GM23248 (cell line): ENCODE measurements at regions not wholly inside any gene's neighbourhood (a gene's known extent, or its start where the extent isn't known, plus 50 kb on each side); places are given as distances from the start of the nearest gene placed in this dataset.

Experiments
- DNase-seq: peaks from one replicate; pipeline ENCODE4 v3.0.0-alpha.2; 2015
- H2AFZ ChIP-seq: fragments of 200-600 bp; sonication (generic); 2 replicates; pipeline ENCODE4 v1.6.1; 2016; ENCODE audit warnings: antibody characterized with exemption
- H3F3A ChIP-seq: fragments of 200-600 bp; sonication (generic); 2 replicates; pipeline ENCODE4 v1.6.1; 2016; ENCODE audit warnings: mild to moderate bottlenecking, antibody characterized with exemption, mixed run types; ENCODE audit not compliant: insufficient read depth
- H3K27ac ChIP-seq: fragments of 200-600 bp; sonication (generic); 2 replicates; pipeline ENCODE4 v1.5.1; 2016; ENCODE audit warnings: mild to moderate bottlenecking
- H3K27me3 ChIP-seq: fragments of 200-600 bp; sonication (generic); replicated peaks from 2 replicates; pipeline ENCODE4 v1.6.1; 2016; ENCODE audit warnings: mild to moderate bottlenecking; ENCODE audit not compliant: insufficient read depth
- H3K36me3 ChIP-seq: fragments of 200-600 bp; sonication (generic); 2 replicates; pipeline ENCODE4 v1.6.1; 2016; ENCODE audit warnings: low read depth, mild to moderate bottlenecking
- H3K4me1 ChIP-seq: fragments of 200-600 bp; sonication (generic); 2 replicates; pipeline ENCODE4 v1.6.1; 2016; ENCODE audit warnings: mild to moderate bottlenecking; ENCODE audit not compliant: insufficient read depth
- H3K4me2 ChIP-seq: fragments of 200-600 bp; sonication (generic); one replicate; pipeline ENCODE4 v1.6.1; 2016; ENCODE audit warnings: mild to moderate bottlenecking; ENCODE audit not compliant: unreplicated experiment
- H3K4me3 ChIP-seq: fragments of 200-600 bp; sonication (generic); 2 replicates; pipeline ENCODE4 v1.5.1; 2016; ENCODE audit warnings: mild to moderate bottlenecking
- H3K79me2 ChIP-seq: fragments of 200-600 bp; sonication (generic); 2 replicates; pipeline ENCODE4 v1.6.1; 2016; ENCODE audit warnings: mild to moderate bottlenecking; ENCODE audit not compliant: insufficient read depth
- H3K9ac ChIP-seq: fragments of 200-600 bp; sonication (generic); 2 replicates; pipeline ENCODE4 v1.6.1; 2016; ENCODE audit warnings: mild to moderate bottlenecking
- H3K9me2 ChIP-seq: fragments of 200-600 bp; sonication (generic); 2 replicates; pipeline ENCODE4 v1.6.1; 2016; ENCODE audit warnings: mixed run types, mild to moderate bottlenecking, moderate library complexity; ENCODE audit not compliant: insufficient read depth
- H3K9me3 ChIP-seq: fragments of 200-600 bp; sonication (generic); one replicate; pipeline ENCODE4 v1.6.1; 2017; ENCODE audit warnings: low read depth
- H4K20me1 ChIP-seq: fragments of 200-600 bp; sonication (generic); 2 replicates; pipeline ENCODE4 v1.6.0; 2016; ENCODE audit not compliant: insufficient read depth
- EZH2 ChIP-seq: fragments of 200-600 bp; sonication (generic); IDR thresholded peaks from 2 replicates; pipeline ENCODE4 v1.6.1; 2018; ENCODE audit warnings: antibody characterized with exemption, mild to moderate bottlenecking; ENCODE audit not compliant: insufficient read depth, poor library complexity, severe bottlenecking
- EZH2phosphoT487 ChIP-seq: fragments of 200-600 bp; sonication (generic); IDR thresholded peaks from 2 replicates; pipeline ENCODE4 v1.6.1; 2018; ENCODE audit warnings: antibody characterized with exemption, moderate library complexity, mild to moderate bottlenecking, low read depth; ENCODE audit not compliant: insufficient read depth
- WGBS, 2 experiments: methylation state at CpG; one replicate each; pipeline ENCODE4 v1.1.6; 2015 to 2017; ENCODE audit warnings: low lambda C conversion rate in 2 of 2, low coverage in 1 of 2; ENCODE audit errors: missing lambda C conversion rate in 2 of 2; 5-methylcytosine and 5-hydroxymethylcytosine counted together
- in situ Hi-C: fragments of 300-500 bp; cut with MboI; formaldehyde crosslinking; loops from 2 replicates; pipeline ENCODE4 v1.15.0; 2020

DNA sequence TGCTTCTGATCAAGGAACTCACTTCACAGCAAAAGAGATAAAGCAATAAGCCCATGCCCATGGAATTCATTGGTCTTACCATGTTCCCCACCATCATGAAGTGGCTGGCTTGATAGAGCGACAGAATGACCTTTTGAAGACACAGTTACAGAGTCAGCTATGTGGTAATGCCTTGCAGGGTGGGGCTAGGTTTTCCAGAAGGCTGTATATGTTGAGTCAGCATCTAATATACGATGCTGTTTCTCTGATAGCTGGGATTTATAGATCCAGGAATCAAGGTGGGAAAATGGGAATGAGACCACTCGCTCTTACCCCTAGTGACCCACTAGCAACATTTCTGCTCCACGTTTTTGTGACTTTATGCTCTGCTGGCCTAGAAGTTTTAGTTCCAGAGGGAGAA, 220.7 kb upstream of the RSPO3 start:
- Histone ChIP-seq H3K27me3 (no peaks in the 10 kb centered on the region), H3K9me3 (no peaks in the 10 kb centered on the region), H2AFZ (no peak overlapping the region), H3K9ac (no peak overlapping the region), H3K27ac (no peak overlapping the region), H3K4me2 (no peak overlapping the region), H4K20me1 (no peaks in the 10 kb centered on the region), H3K36me3 (no peaks in the 10 kb centered on the region), H3K9me2 (no peaks in the 10 kb centered on the region), H3F3A (no peaks in the 10 kb centered on the region), H3K4me3 (no peak overlapping the region), H3K4me1 (no peaks in the 10 kb centered on the region), H3K79me2 (no peaks in the 10 kb centered on the region)
- in situ Hi-C loops, result no loop called here
- DNase-seq, result no peak
- WGBS, 2 experiments, result 74 to 76% methylated on average over 4 of the region's 4 CpGs
- TF ChIP-seq EZH2, result no peak
- TF ChIP-seq EZH2phosphoT487, result no peak

GRCh38 chr6:126904176-126904575, 214.3 kb upstream of the RSPO3 start:
- WGBS, 2 experiments, result 80 to 94% methylated on average over 1 of the region's 1 CpG
- H3K9me2 ChIP-seq, result no peaks in the 10 kb centered on the region
- no peaks in the 10 kb centered on the region for H3F3A ChIP-seq
- no peak for DNase-seq
- no peaks in the 10 kb centered on the region for H3K27me3 ChIP-seq
- no peaks in the 10 kb centered on the region for H4K20me1 ChIP-seq
- H3K9me3 ChIP-seq, result no peaks in the 10 kb centered on the region
- H3K4me1 ChIP-seq, result no peaks in the 10 kb centered on the region
- no peak overlapping the region for H3K9ac ChIP-seq
- no peak overlapping the region for H3K4me3 ChIP-seq
- peak overlapping the region; percentile 37; the same call in 1 of the 2 replicates for H2AFZ ChIP-seq
- no peaks in the 10 kb centered on the region for H3K36me3 ChIP-seq
- in situ Hi-C loops, result no loop called here
- TF ChIP-seq EZH2, result no peak
- TF ChIP-seq EZH2phosphoT487, result no peak
- H3K27ac ChIP-seq, result no peak overlapping the region
- H3K79me2 ChIP-seq, result no peaks in the 10 kb centered on the region
- H3K4me2 ChIP-seq, result no peak overlapping the region

GRCh38 chr6:126905917-126906316, 212.6 kb upstream of the RSPO3 start:
- 93 to 95% methylated on average over 4 of the region's 4 CpGs for WGBS, 2 experiments
- in situ Hi-C loops, result no loop called here
- Histone ChIP-seq H3K4me2 (no peak overlapping the region), H3K9me3 (no peaks in the 10 kb centered on the region), H3K4me3 (no peak overlapping the region), H3K27ac (no peak overlapping the region), H3K9me2 (no peaks in the 10 kb centered on the region), H4K20me1 (no peaks in the 10 kb centered on the region), H2AFZ (no peak overlapping the region), H3K9ac (no peak overlapping the region), H3K36me3 (no peaks in the 10 kb centered on the region), H3K79me2 (no peaks in the 10 kb centered on the region), H3F3A (no peaks in the 10 kb centered on the region), H3K27me3 (no peaks in the 10 kb centered on the region), H3K4me1 (no peaks in the 10 kb centered on the region)
- DNase-seq, result no peak
- TF ChIP-seq EZH2phosphoT487 (no peak), EZH2 (no peak)

DNA sequence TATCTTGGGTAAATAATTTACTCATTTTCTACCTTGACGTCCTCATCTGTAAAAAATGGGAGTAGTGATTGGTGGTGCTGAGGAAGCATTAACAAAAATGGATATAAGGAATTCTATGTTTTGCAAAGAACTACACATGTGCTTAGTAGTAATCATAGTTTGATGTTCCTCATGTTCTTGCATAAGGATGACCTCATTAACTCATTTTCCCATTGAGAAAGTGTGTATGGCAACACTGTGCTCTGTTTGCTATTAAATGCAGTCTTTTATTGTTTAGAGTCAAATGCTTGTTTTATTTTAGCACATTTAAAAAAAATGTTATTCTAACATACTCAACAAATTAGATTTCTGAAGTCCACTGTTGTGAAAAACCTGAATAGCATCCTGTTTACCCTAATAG, 211.2 kb upstream of the RSPO3 start:
- TF ChIP-seq EZH2 (no peak), EZH2phosphoT487 (no peak)
- Histone ChIP-seq H3K9ac (no peak overlapping the region), H3K4me1 (no peaks in the 10 kb centered on the region), H3K4me3 (no peak overlapping the region), H4K20me1 (no peaks in the 10 kb centered on the region), H3K27me3 (no peaks in the 10 kb centered on the region), H2AFZ (no peak overlapping the region), H3F3A (no peaks in the 10 kb centered on the region), H3K4me2 (no peak overlapping the region), H3K27ac (no peak overlapping the region), H3K36me3 (no peaks in the 10 kb centered on the region), H3K79me2 (no peaks in the 10 kb centered on the region), H3K9me2 (no peaks in the 10 kb centered on the region), H3K9me3 (no peaks in the 10 kb centered on the region)
- 49 to 61% methylated on average over 1 of the region's 1 CpG for WGBS, 2 experiments
- in situ Hi-C loops, result no loop called here
- DNase-seq, result no peak

GRCh38 chr6:126907996-126908395, 210.5 kb upstream of the RSPO3 start:
- 29 to 38% methylated on average over 5 of the region's 5 CpGs for WGBS, 2 experiments
- H3K79me2 ChIP-seq, result no peaks in the 10 kb centered on the region
- H2AFZ ChIP-seq, result no peak overlapping the region
- no peak for TF ChIP-seq EZH2
- TF ChIP-seq EZH2phosphoT487, result no peak
- H3F3A ChIP-seq, result no peaks in the 10 kb centered on the region
- H3K9ac ChIP-seq, result no peak overlapping the region
- H3K4me3 ChIP-seq, result no peak overlapping the region
- no peaks in the 10 kb centered on the region for H3K36me3 ChIP-seq
- no peaks in the 10 kb centered on the region for H3K4me1 ChIP-seq
- H3K27me3 ChIP-seq, result no peaks in the 10 kb centered on the region
- no peak overlapping the region for H3K27ac ChIP-seq
- H3K9me3 ChIP-seq, result no peaks in the 10 kb centered on the region
- H4K20me1 ChIP-seq, result no peaks in the 10 kb centered on the region
- in situ Hi-C loops, result no loop called here
- DNase-seq, result no peak
- H3K9me2 ChIP-seq, result no peaks in the 10 kb centered on the region
- no peak overlapping the region for H3K4me2 ChIP-seq
